Lung (tissue), 11 donors: ENCODE measurements at regions not wholly inside any gene's neighbourhood (a gene's known extent, or its start where the extent isn't known, plus 50 kb on each side); places are given as distances from the start of the nearest gene placed in this dataset.

Experiments used
- ATAC-seq: fragments of 200-7000 bp; cut with Tn5 transposase; one replicate; pipeline ENCODE4 v1.9.1; 2020; ENCODE audit warnings: moderate number of reproducible peaks; ENCODE audit not compliant: insufficient read depth, low FRiP score
- DNase-seq, 3 donors: peaks; one replicate each; pipeline ENCODE4 v3.0.0-alpha.2; 2013 to 2017
- H3K27ac ChIP-seq, 2 donors: one replicate each; pipeline ENCODE4 v1.5.1; 2013; ENCODE audit warnings: mild to moderate bottlenecking in 2 of 2, moderate library complexity in 2 of 2, control low read depth in 1 of 2, inconsistent platforms in 1 of 2, low read depth in 1 of 2, low read length in 1 of 2
- H3K27me3 ChIP-seq, 3 donors: one replicate each; pipeline ENCODE4 v1.5.1; 2013; ENCODE audit warnings: low read length in 2 of 3; ENCODE audit not compliant: control insufficient read depth in 3 of 3, insufficient read depth in 3 of 3
- H3K36me3 ChIP-seq, 4 donors: one replicate each; pipeline ENCODE4 v1.5.1; 2013; ENCODE audit warnings: low read length in 4 of 4, mild to moderate bottlenecking in 1 of 4, moderate library complexity in 1 of 4; ENCODE audit not compliant: control insufficient read depth in 4 of 4, insufficient read depth in 4 of 4
- H3K4me1 ChIP-seq, 5 donors: one replicate each; pipeline ENCODE4 v1.5.1; 2013; ENCODE audit warnings: low read length in 5 of 5, mild to moderate bottlenecking in 2 of 5, moderate library complexity in 1 of 5; ENCODE audit not compliant: control insufficient read depth in 5 of 5, insufficient read depth in 5 of 5
- H3K4me3 ChIP-seq: one replicate; pipeline ENCODE4 v1.5.1; 2013; ENCODE audit warnings: mild to moderate bottlenecking, control low read depth, moderate library complexity
- H3K9ac ChIP-seq, 2 donors: one replicate each; pipeline ENCODE4 v1.5.1; 2013; ENCODE audit warnings: low read length in 2 of 2, control low read depth in 1 of 2; ENCODE audit not compliant: insufficient read depth in 1 of 2
- H3K9me3 ChIP-seq, 4 donors: one replicate each; pipeline ENCODE4 v1.5.1; 2013; ENCODE audit warnings: low read length in 3 of 4, mild to moderate bottlenecking in 1 of 4, moderate library complexity in 1 of 4; ENCODE audit not compliant: control insufficient read depth in 4 of 4, insufficient read depth in 3 of 4
- CTCF ChIP-seq: IDR thresholded peaks from 2 replicates; pipeline ENCODE4 v1.5.1; 2012; ENCODE audit warnings: mild to moderate bottlenecking; ENCODE audit errors: control extremely low read depth, extremely low read depth
- WGBS, 2 donors: extraction: QIAGEN DNeasy Blood & Tissue Kit; methylation state at CpG; one replicate each; pipeline ENCODE4 v1.1.7; 2013; 5-methylcytosine and 5-hydroxymethylcytosine counted together
- donor health status: control.
- donor health status: control.
- donor health status: Bipolar disorder and iron deficiency.
- donor health status: healthy.
- donor health status: DM: yes; HTN: yes; CAD: no.

- WGBS, 2 donors = 94 to 95% methylated on average over 3 of the region's 3 CpGs
- Histone ChIP-seq H3K9ac (no peak overlapping the region), H3K9me3 (peaks cover 0 to 9% (median 2%) of the 10 kb centered on the region in 4 donors), H3K4me1 (no peaks in the 10 kb centered on the region), H3K36me3 (peaks cover 0 to 23% (median 8%) of the 10 kb centered on the region in 4 donors), H3K27ac (no peak overlapping the region), H3K4me3 (no peak overlapping the region), H3K27me3 (no peaks in the 10 kb centered on the region)
- no peak for TF ChIP-seq CTCF
- DNase-seq (no peak), ATAC-seq (no peak)
Measured at GRCh38 chr3:185309795-185310194, 53.1 kb upstream of the MAP3K13 start.

GRCh38 chr3:185311991-185312390 lies 50.9 kb upstream of the MAP3K13 start:
- ATAC-seq = no peak
- Histone ChIP-seq H3K27ac (no peak overlapping the region), H3K9ac (no peak overlapping the region), H3K4me3 (no peak overlapping the region), H3K27me3 (no peaks in the 10 kb centered on the region), H3K9me3 (peaks cover 0 to 6% (median 2%) of the 10 kb centered on the region in 4 donors), H3K36me3 (peaks cover 0 to 15% (median 2%) of the 10 kb centered on the region in 4 donors), H3K4me1 (peaks cover 0 to 3% (median 0%) of the 10 kb centered on the region in 5 donors)
- TF ChIP-seq CTCF = no peak
- 52 to 66% methylated on average over 3 of the region's 3 CpGs for WGBS, 2 donors
- no peak for DNase-seq
